ENCODE measurements at regions not wholly inside any gene's neighbourhood (a gene's known extent, or its start where the extent isn't known, plus 50 kb on each side); places are given as distances from the start of the nearest gene placed in this dataset.

DNA sequence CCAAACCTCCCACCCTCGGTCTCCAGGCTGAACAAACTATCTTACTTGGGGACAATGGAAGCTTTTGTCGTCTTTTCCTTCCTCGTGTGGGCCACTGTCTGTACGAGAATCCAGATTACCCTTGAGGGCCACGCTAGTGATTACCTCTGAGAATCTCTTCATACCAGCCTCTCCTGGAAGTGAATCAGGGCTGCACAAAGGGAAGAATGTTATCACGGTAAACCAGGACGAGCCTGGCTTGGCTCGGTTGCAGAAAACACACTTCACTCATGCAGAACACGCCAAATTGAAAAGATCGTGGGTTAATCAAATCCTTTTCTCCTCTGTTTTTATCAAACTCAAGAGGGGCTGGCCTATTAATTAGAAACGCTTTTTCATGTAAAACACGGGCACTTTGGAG is 51.6 kb upstream of the MYL2 start:
- no peak for TF ChIP-seq CTCF (IDR thresholded peaks at IDR 0.05)
- no peak for TF ChIP-seq EZH2 (IDR thresholded peaks at IDR 0.05; ENCODE audit: borderline replicate concordance, insufficient read depth, low read depth, low read length, poor library complexity, severe bottlenecking)
